ENCODE measurements at regions not wholly inside any gene's neighbourhood (a gene's known extent, or its start where the extent isn't known, plus 50 kb on each side); places are given as distances from the start of the nearest gene placed in this dataset.

DNA sequence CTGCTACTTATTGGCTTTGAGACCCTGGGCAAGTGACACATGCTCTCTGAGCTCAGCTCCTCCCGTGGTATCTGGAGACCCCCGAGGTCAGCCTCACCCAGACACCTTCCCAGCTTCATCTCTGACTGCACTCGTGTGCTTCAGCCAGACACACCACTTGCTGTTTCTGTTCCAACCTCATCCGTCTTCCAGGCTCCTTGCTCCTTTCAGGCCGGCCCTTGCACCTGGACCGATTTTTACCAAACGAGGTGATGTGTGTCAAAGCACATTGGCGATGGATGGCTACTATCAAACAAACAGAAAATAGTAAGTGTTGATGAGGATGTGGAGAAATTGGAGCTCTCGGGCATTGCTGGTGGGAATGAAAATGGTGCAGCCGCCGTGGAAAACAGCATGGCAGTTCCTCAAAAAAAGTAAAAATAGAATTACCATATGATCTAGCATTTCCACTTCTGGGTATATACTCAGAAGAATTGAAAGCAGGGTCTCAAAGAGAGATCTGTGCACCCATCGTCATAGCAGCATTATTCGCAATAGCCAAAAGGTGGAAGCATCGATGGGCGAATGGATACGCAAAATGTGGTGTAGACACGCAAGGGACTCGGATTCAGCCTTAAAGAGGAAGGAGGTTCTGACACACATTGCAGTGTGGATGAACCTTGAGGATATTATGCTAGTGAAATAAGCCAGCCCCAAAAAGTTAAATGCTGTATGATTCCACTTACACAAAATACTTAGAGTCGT lies 96.1 kb upstream of the IER5L start:
- no peak overlapping the region for H3K27ac ChIP-seq
- H3K4me3 ChIP-seq, result no peak overlapping the region
- H3K27me3 ChIP-seq, result peaks cover 0 to 6% (median 0%) of the 10 kb centered on the region in 3 donors
- no peak for DNase-seq
- WGBS, 5 donors, result 80 to 86% (median 85%) methylated on average over 19 of the region's 19 CpGs
- no peaks in the 10 kb centered on the region for H3K9me3 ChIP-seq
- TF ChIP-seq POLR2AphosphoS5 (IDR thresholded peaks at IDR 0.05) (no peak), POLR2A (IDR thresholded peaks at IDR 0.05) (no peak), EP300 (IDR thresholded peaks at IDR 0.05) (no peak)
- TF ChIP-seq, protein P1, sequence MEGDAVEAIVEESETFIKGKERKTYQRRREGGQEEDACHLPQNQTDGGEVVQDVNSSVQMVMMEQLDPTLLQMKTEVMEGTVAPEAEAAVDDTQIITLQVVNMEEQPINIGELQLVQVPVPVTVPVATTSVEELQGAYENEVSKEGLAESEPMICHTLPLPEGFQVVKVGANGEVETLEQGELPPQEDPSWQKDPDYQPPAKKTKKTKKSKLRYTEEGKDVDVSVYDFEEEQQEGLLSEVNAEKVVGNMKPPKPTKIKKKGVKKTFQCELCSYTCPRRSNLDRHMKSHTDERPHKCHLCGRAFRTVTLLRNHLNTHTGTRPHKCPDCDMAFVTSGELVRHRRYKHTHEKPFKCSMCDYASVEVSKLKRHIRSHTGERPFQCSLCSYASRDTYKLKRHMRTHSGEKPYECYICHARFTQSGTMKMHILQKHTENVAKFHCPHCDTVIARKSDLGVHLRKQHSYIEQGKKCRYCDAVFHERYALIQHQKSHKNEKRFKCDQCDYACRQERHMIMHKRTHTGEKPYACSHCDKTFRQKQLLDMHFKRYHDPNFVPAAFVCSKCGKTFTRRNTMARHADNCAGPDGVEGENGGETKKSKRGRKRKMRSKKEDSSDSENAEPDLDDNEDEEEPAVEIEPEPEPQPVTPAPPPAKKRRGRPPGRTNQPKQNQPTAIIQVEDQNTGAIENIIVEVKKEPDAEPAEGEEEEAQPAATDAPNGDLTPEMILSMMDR (IDR thresholded peaks at IDR 0.05), result no peak
- peaks cover 0 to 7% (median 3%) of the 10 kb centered on the region in 4 donors for H3K4me1 ChIP-seq
- no peaks in the 10 kb centered on the region for H3K36me3 ChIP-seq
- intact Hi-C loops (cut with DNase I; ENCODE audit: low total_unique reads), result no loop called here

DNA sequence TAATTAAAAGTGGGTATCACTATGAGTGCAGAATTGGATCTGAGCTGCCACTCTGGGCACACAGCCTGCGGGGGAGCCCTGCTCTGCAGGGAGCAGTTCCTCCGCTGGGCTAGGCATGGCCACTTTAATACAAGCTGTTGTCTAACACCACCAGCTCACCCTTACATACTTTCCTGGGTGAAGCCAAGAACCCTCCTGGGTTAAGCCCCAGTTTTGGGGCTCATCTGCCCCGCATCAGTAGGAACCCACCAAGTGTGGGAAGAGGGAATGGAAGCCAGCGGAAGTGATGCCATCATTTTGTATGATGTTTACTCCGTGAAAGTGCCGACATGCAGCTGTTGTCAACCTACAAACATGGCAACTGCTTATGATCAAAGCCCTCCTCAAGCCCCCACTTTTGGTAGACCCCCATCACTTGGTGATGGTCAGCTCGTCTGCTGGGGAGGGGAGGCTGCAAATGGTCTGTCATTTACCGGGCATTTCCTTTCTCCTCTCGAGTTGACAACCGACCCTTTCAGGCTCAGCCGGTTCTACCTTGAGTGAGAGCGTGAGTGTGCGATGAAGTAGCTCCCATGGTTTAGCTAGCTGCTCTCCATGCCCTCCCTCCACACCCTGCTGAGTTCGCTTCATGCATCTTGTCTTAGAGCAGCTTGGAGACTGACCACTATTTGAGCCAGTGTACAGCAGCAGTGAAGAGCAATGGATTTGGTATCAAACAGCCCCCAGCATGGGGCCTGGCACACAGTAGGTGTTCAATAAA lies 95.3 kb upstream of the IER5L start:
- TF ChIP-seq POLR2AphosphoS5 (IDR thresholded peaks at IDR 0.05) (no peak), EP300 (IDR thresholded peaks at IDR 0.05) (no peak), POLR2A (IDR thresholded peaks at IDR 0.05) (no peak)
- TF ChIP-seq, protein P1 (IDR thresholded peaks at IDR 0.05), result no peak
- Histone ChIP-seq H3K27ac (no peak overlapping the region), H3K4me3 (no peak overlapping the region), H3K4me1 (peaks cover 0 to 2% (median under 1%) of the 10 kb centered on the region in 4 donors), H3K27me3 (peaks cover 0 to 6% (median 0%) of the 10 kb centered on the region in 3 donors), H3K36me3 (no peaks in the 10 kb centered on the region), H3K9me3 (no peaks in the 10 kb centered on the region)
- 87 to 93% (median 92%) methylated on average over 14 of the region's 14 CpGs for WGBS, 5 donors
- intact Hi-C loops (cut with DNase I; ENCODE audit: low total_unique reads), result no loop called here
- DNase-seq, result no peak

DNA sequence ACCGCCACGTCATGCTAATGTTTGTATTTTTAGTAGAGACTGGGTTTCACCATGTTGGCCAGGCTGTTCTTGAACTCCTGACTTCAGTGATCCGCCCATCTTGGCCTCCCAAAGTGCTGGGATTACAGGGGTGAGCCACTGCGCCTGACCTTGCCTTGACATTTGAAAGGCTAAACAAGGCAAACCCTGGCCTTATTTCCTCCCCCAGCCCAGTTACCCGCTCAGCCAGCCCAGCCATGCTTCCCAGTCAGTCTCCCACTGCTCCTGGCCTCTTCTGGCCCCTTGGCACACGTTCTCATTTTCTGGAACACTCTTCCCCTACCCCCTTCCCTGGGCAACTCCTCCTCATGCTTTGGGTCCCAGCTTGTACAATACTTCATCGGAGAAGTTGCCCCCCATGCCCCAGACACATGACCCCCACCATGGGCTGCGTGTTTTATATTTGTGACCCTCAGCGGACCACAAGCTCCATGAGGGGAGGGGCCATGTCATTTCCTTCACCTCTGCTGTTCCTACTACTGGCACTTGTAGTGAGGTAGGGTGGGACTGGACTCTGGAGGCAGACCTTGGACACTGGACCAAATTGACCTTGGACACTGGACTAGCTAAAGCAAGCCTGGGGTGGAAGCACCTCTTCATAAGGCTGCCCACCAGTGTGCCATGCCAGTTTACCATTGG lies 94.4 kb upstream of the IER5L start:
- H3K4me1 ChIP-seq, result no peaks in the 10 kb centered on the region
- no peak for TF ChIP-seq POLR2A (IDR thresholded peaks at IDR 0.05)
- no peak for TF ChIP-seq POLR2AphosphoS5 (IDR thresholded peaks at IDR 0.05)
- TF ChIP-seq, protein P1 (IDR thresholded peaks at IDR 0.05), result no peak
- TF ChIP-seq EP300 (IDR thresholded peaks at IDR 0.05), result no peak
- no peak for DNase-seq
- no peak overlapping the region for H3K4me3 ChIP-seq
- intact Hi-C loops (cut with DNase I; ENCODE audit: low total_unique reads), result no loop called here
- peaks cover 0 to 6% (median 0%) of the 10 kb centered on the region in 3 donors for H3K27me3 ChIP-seq
- H3K27ac ChIP-seq, result no peak overlapping the region
- H3K9me3 ChIP-seq, result no peaks in the 10 kb centered on the region
- H3K36me3 ChIP-seq, result no peaks in the 10 kb centered on the region
- 84 to 93% (median 89%) methylated on average over 9 of the region's 9 CpGs for WGBS, 5 donors

DNA sequence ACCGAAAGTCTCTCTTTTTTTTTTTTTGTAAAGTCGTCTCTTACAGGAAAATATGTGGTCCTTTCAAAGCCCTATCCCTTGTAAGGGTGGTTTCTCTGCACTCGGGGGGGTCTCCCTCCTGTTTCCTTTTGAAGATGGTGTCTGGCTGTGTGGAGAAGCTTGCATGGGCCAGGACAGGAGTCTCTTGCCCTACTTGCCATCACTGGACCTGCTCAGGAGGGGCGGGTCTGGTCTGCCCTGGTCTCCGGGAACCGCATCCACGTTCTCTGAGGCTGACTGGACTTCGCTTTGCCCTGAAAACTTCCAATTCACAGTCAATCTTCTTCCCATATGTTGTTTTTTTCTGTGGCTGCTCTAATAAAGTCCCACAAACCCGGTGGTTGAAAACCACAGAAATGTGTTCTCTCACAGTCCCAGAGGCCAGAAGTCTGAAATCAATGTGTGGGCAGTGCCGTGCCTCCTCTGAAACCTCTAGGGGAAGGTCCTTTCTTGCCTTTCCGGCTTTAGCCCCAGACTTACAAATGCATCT lies 92.9 kb upstream of the IER5L start:
- Histone ChIP-seq H3K36me3 (no peaks in the 10 kb centered on the region), H3K27ac (peak overlapping the region in 1 of 5 donors; percentile 26), H3K9me3 (no peaks in the 10 kb centered on the region), H3K4me3 (no peak overlapping the region), H3K4me1 (no peaks in the 10 kb centered on the region), H3K27me3 (peaks cover 0 to 6% (median 0%) of the 10 kb centered on the region in 3 donors)
- DNase-seq, result no peak
- 49 to 64% (median 60%) methylated on average over 10 to 11 of the region's 11 CpGs for WGBS, 5 donors
- TF ChIP-seq POLR2AphosphoS5 (IDR thresholded peaks at IDR 0.05) (no peak), EP300 (IDR thresholded peaks at IDR 0.05) (no peak), POLR2A (IDR thresholded peaks at IDR 0.05) (no peak)
- TF ChIP-seq, protein P1 (IDR thresholded peaks at IDR 0.05), result no peak
- intact Hi-C loops (cut with DNase I; ENCODE audit: low total_unique reads), result no loop called here
